Glomerular endothelial cell (primary cell): ENCODE measurements at regions not wholly inside any gene's neighbourhood (a gene's known extent, or its start where the extent isn't known, plus 50 kb on each side); places are given as distances from the start of the nearest gene placed in this dataset.

Source experiments
- DNase-seq: peaks from one replicate; pipeline ENCODE4 v3.0.0-alpha.2; 2011; ENCODE audit warnings: low read depth, low spot score; ENCODE audit errors: extremely low read depth

GRCh38 chr6:10307028-10307427 lies 107.8 kb downstream of the TFAP2A start:
- no peak for DNase-seq

DNA sequence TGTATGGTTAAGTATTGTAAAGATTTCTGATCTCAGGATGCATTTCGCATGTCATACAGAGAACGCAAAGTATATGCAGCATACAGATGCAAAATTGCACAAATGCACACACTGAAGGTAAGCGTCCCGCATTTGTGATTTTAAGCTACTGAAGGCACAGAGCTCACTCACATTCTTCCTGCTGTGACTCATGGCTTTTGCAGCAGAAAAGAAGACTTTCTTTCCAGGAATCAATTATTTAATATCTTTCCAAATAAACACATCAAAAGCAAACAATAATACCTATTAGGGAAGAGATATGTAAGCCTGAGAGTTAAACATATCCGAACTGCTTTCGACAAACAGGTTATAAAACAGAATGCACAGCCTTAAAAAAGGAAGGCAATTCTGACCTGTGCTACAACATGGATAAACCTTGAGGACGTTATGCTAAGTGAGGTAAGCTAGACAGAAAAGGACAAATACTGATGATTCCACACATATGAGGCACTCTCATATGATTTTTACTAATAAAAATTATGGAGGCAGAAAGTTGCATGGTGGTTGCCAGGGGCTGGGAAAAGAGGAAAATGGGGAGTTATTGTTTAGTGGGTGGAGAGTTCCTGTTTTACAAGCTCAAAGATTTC lies 109.0 kb downstream of the TFAP2A start:
- DNase-seq = no peak

GRCh38 chr6:10303608-10304506 lies 111.0 kb downstream of the TFAP2A start:
- no peak for DNase-seq

DNA sequence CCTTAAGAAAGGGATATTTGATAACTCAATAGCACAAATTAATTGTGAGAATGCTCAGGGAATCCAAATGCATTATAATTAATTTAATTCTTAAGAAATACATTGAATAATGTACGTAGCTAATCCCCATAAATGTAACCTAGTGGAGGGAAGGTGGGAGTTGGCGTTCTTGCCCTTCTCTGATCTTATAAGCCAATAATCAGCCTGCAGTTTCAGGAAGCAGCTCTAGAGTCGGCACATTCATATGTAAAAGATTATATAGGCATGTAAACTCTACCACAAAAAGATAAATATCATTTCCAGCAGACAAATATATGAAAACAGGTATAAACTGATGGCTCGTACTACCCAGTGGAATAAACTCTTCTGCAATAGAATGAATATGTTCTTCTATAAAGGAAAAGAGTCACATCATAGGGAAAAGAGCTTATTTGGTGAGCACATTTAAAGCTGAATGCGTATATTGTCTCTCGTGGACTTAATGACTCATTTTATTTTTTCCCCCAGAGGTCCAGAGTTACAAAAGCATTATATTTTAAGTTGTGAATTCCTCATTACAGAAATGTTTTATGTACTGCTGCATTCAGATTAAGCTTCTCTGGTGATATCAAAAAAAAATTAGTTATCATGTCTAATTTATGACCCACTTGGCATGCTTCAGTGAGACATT lies 112.2 kb downstream of the TFAP2A start:
- no peak for DNase-seq

DNA sequence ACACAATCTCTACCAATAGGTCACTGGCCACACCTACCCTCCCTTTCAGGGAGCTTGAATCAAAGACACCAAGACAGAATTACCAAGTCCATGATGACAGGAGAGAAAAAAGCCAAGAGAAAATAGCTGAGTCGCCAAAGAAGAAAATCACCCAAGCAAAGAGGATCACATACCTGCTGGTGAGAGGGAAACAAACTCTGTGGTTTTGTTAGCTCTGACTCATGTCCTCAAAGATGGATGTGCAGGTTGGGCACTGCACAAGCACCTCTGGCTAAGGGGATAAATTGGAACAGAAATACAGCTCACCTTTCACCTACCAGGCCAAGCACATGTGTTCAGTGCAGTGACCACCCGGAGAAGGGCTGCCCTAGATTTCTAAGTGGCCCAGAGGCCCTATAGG lies 114.8 kb downstream of the TFAP2A start:
- no peak for DNase-seq

DNA sequence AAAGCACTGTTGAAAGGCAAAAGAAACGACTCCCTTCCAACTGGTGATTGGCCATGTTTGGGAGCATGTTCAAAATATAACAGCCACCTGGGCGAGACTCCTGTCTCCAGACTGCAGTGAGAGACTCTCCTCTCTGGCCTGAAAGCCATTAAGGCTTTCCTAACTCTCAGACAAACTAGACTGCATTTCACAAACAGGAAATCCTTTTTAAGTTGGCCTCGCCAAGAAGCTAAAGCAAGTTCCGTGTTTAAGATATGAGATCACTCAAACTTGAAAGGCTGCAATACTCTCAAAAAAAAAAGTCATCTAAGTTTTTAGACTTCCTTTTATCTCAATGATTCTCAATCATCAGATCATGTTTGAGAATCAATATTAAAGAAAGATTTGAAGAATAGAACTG lies 117.0 kb downstream of the TFAP2A start:
- no peak for DNase-seq

GRCh38 chr6:10278746-10279145 lies 136.1 kb downstream of the TFAP2A start:
- DNase-seq = no peak

- no peak for DNase-seq
These were observed 138.1 kb downstream of the TFAP2A start for GRCh38 chr6:10276660-10277287.

DNA sequence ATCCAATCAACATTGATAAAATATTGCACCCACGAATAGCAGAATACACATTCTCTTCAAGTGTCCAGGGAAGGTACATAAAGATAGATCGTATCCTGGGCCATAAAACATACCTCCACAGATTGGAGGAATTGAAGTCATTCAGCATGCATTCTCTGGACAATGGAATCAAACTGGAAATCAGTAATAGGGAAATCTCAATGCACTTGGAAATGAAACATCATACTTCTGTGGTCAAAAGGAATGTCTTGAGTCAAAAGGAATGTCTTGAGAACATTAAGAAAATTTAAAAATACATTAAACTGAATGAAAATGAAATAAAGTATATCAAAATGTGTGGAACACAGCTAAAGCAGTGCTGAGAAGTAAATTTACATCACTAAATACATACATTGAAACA lies 138.8 kb downstream of the TFAP2A start:
- DNase-seq = no peak

GRCh38 chr6:10272591-10272990 lies 142.3 kb downstream of the TFAP2A start:
- DNase-seq = no peak

DNA sequence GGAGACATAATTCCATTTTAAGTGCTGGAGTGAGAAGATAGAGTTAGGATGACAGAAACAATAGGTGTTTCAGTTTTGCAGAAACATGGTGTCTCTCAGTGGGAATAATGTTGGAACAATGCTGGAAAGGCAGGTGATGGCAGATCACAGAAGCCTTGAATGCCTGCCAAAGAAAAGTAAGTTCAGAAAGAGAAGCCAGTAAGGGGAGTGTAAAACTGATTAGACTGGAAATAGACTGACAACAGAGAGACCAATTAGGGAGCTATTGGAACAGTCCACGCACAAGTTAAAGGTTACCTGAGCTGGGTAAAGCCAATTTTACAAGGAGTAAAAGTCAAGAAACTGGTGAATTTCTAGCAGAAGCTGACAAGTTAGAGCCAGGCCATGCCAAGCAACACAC lies 142.9 kb downstream of the TFAP2A start:
- DNase-seq = no peak

DNA sequence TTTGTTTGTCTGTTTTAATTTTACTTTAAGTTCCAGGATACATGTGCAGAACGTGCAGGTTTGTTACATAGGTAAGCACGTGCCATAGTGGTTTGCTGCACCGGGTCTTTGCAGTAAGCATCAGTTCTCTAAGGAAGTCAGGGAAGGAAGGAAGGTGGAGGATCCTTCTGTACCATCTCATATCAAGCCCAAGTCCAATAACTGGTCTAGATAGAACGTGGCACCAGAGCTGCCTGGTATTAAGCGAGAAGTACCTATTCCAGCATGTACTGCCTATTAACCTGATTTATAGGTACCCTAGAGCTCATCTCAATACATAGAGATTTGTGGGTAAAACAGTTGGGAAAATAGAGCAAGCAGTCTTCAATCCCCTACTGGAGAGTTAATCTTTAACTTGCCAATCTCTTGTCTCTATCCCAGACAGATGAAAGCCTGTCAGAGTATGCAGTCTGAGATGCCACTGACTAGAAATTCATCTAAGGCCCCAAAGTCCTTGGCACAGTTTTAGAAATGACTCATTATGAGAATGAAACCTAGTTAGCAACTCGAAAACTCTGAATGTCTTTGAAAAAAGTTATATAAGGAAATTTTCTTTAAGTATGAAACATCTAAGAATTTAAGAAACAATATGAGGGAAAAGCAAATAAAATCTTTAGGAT lies 144.9 kb downstream of the TFAP2A start:
- DNase-seq = no peak

DNA sequence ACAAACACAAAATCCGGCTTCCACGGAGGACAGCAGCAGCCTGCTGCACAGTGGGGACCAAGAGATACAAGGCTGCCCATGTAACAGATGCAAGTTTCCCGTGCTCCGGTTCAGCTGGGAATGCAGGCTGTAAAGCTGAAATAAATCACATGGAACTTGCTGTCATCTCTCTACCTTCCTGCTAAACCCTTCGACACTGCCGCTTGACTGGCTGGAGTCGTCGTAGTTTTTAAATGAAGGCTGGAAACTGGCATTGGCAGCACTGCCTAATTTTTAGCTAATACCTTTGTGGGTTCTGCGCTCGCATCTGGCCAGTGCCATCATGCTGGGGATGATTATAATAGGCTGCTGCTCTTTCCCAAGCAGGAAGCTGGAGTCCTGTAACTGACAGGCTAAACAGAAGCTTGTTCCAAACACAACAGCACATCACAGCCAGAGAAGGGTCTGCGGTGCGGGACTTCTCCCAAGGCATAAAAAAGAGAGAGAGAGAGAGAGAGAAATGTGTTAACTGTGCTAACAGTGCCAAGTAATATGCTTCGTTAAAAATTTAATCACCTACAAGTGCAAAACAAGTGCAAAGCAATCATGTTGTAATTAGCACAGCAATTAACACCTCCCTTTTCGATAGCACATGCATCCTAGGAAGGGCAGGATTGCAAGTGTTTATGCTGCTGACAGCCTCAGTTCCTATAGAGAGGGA lies 146.1 kb downstream of the TFAP2A start:
- DNase-seq = no peak

DNA sequence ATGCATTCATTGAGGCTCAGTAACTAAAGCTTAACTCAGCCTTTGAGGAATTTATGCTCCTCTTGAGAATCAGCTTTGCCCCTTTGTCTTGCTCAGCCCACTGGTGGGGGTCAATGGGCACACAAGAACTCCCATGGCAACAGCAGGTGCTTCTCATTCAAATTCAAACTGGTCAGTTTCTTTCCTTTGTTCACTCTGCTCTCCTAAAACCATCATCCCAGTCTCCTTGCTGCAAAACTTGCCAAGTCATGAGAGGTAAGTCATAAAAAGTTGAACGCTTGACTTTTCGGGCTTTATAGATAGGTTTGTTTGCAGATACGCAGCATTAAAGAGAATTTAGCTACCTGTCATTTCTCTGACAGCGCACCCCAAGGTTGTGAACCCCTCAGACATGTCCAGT lies 146.8 kb downstream of the TFAP2A start:
- no peak for DNase-seq

DNA sequence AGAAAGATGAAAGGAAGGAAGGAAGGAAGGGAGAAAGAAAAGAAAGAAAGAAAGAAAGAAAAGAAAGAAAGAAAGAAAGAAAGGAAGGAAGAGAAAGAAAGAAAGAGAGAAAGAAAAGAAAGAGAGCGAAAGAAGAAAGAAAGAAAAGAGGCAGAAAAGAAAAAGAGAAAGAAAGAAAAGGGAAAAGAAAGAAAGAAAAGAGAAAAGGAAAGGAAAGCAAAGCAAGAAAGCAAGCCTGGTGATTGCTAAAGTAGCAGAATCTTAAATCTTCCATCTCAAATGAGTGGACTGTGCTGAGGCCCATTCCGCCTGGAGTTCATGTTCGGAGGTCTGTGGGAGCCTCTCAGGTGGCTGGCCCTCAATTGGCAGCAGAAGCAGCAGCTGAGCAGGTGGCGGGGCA lies 148.4 kb downstream of the TFAP2A start:
- DNase-seq = no peak

GRCh38 chr6:10266061-10266460 lies 148.8 kb downstream of the TFAP2A start:
- DNase-seq = no peak

GRCh38 chr6:10262505-10262904 lies 152.4 kb downstream of the TFAP2A start:
- no peak for DNase-seq

- no peak for DNase-seq
These were observed 155.2 kb downstream of the TFAP2A start for GRCh38 chr6:10259671-10260070.

- DNase-seq = no peak
These were observed 156.5 kb downstream of the TFAP2A start for GRCh38 chr6:10258341-10258740.

DNA sequence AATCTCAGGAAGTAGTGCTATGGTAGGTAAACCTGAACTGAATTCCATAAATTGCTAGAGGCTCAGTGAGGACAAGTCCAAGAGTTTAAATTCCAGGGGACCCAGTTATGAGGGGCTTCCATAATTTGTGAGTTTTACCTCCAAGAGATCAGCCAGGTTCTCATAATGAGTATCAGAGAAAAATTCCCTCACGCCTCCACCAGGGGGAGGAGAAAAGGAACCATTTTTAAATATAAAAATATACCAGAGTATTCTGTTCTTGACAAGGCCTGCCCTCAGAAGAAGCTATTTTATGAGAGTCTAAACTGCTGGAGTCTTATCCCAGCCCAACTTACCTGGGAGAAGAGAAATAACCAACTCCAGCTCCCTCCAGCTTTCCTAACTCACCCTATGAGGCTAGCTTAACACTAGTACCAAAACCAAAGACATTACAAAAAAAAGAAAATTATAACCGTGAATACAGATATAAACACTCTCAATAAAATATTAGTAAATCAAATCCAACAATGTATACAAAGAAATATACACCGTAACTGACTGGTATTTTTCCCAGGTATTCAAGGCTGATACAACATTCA lies 158.7 kb downstream of the TFAP2A start:
- DNase-seq = no peak
